HEK293T (cell line): ENCODE measurements at regions not wholly inside any gene's neighbourhood (a gene's known extent, or its start where the extent isn't known, plus 50 kb on each side); places are given as distances from the start of the nearest gene placed in this dataset.
A peak's percentile ranks its signal among the peaks of the same experiment; 100 is the strongest.
"Not testable (repeated sequence)": the region's sequence is repeated elsewhere in the genome, so short reads cannot be mapped to it uniquely, and the experiment has no call there.

Experiments
- CTCF ChIA-PET: fragments of 350-600 bp; formaldehyde crosslinking; extraction: SDS; loops from one replicate; lab custom pipeline; 2021; ENCODE audit warnings: antibody characterized with exemption, inconsistent platforms; lab: Yijun Ruan, JAX
- POLR2A ChIA-PET: fragments of 350-600 bp; formaldehyde crosslinking; extraction: SDS; loops from one replicate; lab custom pipeline; 2020; ENCODE audit warnings: antibody characterized with exemption, inconsistent platforms; lab: Yijun Ruan, JAX
- DNase-seq: peaks from one replicate; pipeline ENCODE4 v3.0.0; 2012; ENCODE audit warnings: mixed read lengths; ENCODE audit errors: extremely low spot score
- ARNT ChIP-seq: fragments of 450-650 bp; IDR thresholded peaks from 2 replicates; pipeline ENCODE4 v1.6.1; 2017; ENCODE audit warnings: mild to moderate bottlenecking
- BHLHE40 ChIP-seq: fragments of 450-650 bp; IDR thresholded peaks from 2 replicates; pipeline ENCODE4 v1.6.1; 2016; ENCODE audit warnings: mild to moderate bottlenecking, moderate library complexity, borderline replicate concordance
- CTBP1 ChIP-seq: fragments of 450-650 bp; IDR thresholded peaks from 2 replicates; pipeline ENCODE4 v1.6.1; 2016; ENCODE audit warnings: borderline replicate concordance
- ELF4 ChIP-seq: fragments of 450-650 bp; IDR thresholded peaks from 2 replicates; pipeline ENCODE4 v1.6.1; 2017; ENCODE audit warnings: antibody characterized with exemption
- FOXA1 ChIP-seq: fragments of 450-650 bp; IDR thresholded peaks from 2 replicates; pipeline ENCODE4 v1.6.1; 2016; ENCODE audit warnings: mild to moderate bottlenecking
- FOXK2 ChIP-seq: fragments of 450-650 bp; IDR thresholded peaks from 2 replicates; pipeline ENCODE4 v1.6.1; 2016; ENCODE audit warnings: mild to moderate bottlenecking
- FOXM1 ChIP-seq: fragments of 450-650 bp; IDR thresholded peaks from 2 replicates; pipeline ENCODE4 v1.6.1; 2017; ENCODE audit warnings: mild to moderate bottlenecking, borderline replicate concordance
- HDGF ChIP-seq: fragments of 450-650 bp; IDR thresholded peaks from 2 replicates; pipeline ENCODE4 v1.6.1; 2017; ENCODE audit warnings: antibody characterized with exemption, borderline replicate concordance
- L3MBTL2 ChIP-seq: fragments of 450-650 bp; conservative IDR thresholded peaks from 2 replicates; pipeline ENCODE4 v1.6.1; 2016; ENCODE audit warnings: mild to moderate bottlenecking
- LEF1 ChIP-seq: fragments of 450-650 bp; IDR thresholded peaks from 2 replicates; pipeline ENCODE4 v1.6.1; 2017; ENCODE audit warnings: mild to moderate bottlenecking, borderline replicate concordance
- NFRKB ChIP-seq: fragments of 450-650 bp; IDR thresholded peaks from 2 replicates; pipeline ENCODE4 v1.6.1; 2016; ENCODE audit warnings: mild to moderate bottlenecking, moderate library complexity
- SP1 ChIP-seq: fragments of 450-650 bp; IDR thresholded peaks from 2 replicates; pipeline ENCODE4 v1.6.1; 2017
- SUZ12 ChIP-seq: fragments of 450-650 bp; IDR thresholded peaks from 2 replicates; pipeline ENCODE4 v1.6.1; 2016; ENCODE audit warnings: mild to moderate bottlenecking
- TARDBP ChIP-seq: fragments of 450-650 bp; IDR thresholded peaks from 2 replicates; pipeline ENCODE4 v1.6.1; 2016
- ZNF384 ChIP-seq: fragments of 450-650 bp; IDR thresholded peaks from 2 replicates; pipeline ENCODE4 v1.6.1; 2016
- TF ChIP-seq, protein P1 (sequence below): fragments of 450-650 bp; IDR thresholded peaks from 2 replicates; pipeline ENCODE4 v1.6.1; 2016

DNA sequence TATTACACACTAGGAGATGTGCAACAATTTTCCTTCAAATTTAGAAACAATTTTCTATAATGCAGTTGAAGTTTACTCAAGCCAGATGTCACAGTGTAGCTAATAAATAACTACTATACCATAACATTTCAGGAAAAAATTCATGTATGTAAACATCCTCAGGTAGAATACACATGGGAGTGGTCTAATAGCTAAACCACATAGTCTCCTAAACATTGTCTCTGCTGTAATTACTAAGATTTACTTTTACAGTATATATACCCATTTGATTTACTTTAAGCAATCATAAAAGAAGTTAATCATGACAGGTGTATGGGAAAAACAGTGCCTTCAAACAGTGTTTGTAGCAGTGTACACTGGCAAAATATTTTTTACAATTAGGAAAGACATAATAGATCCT, 110.1 kb upstream of the GRM7 start:
- DNase-seq = no peak
- TF ChIP-seq ZNF384 (no peak), NFRKB (no peak), HDGF (no peak), FOXA1 (no peak), CTBP1 (no peak), ARNT (no peak), L3MBTL2 (no peak), SUZ12 (no peak)
- ChIA-PET CTCF (no interaction called here), POLR2A (no interaction called here)

DNA sequence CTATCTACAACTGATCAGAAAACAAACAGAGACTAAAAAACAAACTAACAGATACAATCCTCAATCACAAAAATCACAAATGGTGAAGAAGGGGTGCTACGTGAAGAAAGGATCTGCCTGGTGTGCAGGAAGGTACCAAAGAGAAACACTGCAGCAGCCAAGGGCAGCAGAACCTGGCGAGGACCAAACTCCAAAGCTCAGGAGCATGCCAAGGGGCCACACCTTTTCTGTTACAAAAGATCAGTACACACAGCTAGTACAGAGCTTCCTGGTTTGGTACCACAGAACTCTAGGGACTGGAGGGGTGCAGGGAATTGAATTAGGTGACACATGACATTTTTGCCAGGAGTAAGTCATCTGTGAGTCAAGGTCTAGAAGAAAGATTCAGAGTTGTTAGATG, 107.4 kb upstream of the GRM7 start:
- ChIA-PET CTCF (no interaction called here), POLR2A (no interaction called here)
- DNase-seq = no peak
- no peak for TF ChIP-seq HDGF
- TF ChIP-seq TARDBP = no peak
- TF ChIP-seq, protein P1, sequence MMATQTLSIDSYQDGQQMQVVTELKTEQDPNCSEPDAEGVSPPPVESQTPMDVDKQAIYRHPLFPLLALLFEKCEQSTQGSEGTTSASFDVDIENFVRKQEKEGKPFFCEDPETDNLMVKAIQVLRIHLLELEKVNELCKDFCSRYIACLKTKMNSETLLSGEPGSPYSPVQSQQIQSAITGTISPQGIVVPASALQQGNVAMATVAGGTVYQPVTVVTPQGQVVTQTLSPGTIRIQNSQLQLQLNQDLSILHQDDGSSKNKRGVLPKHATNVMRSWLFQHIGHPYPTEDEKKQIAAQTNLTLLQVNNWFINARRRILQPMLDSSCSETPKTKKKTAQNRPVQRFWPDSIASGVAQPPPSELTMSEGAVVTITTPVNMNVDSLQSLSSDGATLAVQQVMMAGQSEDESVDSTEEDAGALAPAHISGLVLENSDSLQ = no peak
- no peak for TF ChIP-seq SUZ12
- TF ChIP-seq LEF1 = no peak
- no peak for TF ChIP-seq FOXM1
- TF ChIP-seq SP1 = no peak
- TF ChIP-seq BHLHE40 = no peak
- TF ChIP-seq NFRKB = no peak
- no peak for TF ChIP-seq ARNT
- TF ChIP-seq ELF4 = no peak
- no peak for TF ChIP-seq FOXK2
- no peak for TF ChIP-seq ZNF384
- TF ChIP-seq CTBP1 = no peak
- TF ChIP-seq FOXA1 = no peak
- TF ChIP-seq L3MBTL2 = no peak

DNA sequence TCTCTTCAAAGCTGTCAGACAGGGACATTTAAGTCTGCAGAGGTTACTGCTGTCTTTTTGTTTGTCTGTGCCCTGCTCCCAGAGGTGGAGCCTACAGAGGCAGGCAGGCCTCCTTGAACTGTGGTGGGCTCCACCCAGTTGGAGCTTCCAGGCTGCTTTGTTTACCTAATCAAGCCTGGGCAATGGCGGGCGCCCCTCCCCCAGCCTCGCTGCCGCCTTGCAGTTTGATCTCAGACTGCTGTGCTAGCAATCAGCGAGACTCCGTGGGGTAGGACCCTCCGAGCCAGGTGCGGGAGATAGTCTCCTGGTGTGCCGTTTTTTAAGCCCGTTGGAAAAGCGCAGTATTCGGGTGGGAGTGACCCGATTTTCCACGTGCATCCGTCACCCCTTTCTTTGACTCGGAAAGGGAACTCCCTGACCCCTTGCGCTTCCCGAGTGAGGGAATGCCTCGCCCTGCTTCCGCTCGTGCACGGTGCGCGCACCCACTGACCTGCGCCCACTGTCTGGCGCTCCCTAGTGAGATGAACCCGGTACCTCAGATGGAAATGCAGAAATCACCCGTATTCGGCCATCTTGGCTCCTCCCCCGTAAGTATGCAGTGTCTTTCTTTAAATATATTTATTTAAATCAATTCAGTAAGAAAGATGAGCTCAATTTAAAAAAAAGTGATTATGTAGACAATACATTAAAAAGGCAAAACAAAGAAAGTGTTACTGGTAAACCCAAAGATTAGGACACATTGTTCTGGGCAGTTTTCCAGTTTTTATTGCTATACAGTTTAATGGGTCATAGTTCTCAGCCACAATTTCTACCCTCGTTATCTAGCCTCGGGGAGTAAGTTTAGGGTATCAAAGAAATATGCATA, 91.2 kb upstream of the GRM7 start:
- DNase-seq, POLR2A ChIA-PET, CTCF ChIA-PET: not testable (repeated sequence)
- peak; percentile 41; the same call in 1 of the 2 replicates for TF ChIP-seq L3MBTL2

DNA sequence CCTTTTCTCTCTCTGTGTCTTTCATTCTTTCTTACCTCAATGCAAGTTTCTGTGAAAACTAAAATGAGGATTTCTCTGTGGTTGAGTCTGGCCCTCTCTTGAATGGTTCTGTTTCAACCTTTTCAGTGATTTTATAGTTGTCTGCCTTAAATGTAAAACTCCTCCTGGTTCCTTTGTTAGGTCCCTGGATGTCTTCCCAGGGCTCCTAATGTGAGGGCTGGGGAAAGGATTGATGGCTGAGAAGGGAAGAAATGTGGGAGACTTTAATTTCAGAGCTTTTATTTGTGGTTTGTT, 90.6 kb upstream of the GRM7 start:
- POLR2A ChIA-PET = no interaction called here
- TF ChIP-seq TARDBP (no peak), ZNF384 (no peak), L3MBTL2 (no peak), LEF1 (no peak)
- CTCF ChIA-PET = no interaction called here

DNA sequence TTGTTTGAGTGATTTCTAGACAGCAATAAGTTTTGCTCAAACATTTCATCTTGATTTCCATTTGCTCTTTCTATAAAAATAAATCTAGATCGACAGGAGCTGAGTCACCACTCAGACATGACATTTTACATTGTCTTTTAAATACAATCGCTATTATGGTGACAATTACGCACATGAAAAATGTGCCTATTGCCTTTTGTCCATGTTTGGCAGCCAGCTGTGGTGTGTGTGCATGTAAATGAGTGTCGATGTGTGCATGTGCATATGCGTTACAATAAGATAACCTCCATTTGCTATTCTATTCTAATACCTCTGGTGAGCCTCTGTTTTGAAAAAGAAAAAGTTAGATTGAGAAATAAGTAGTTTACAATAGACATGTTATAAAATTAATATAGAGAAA, 89.7 kb upstream of the GRM7 start:
- DNase-seq = no peak
- ChIA-PET CTCF (no interaction called here), POLR2A (no interaction called here)
- TF ChIP-seq SP1 (no peak), TARDBP (no peak), L3MBTL2 (no peak), BHLHE40 (no peak), LEF1 (no peak), ARNT (no peak)

More for the DNA sequence above, 90.6 kb upstream of the GRM7 start:
- no peak for DNase-seq

DNA sequence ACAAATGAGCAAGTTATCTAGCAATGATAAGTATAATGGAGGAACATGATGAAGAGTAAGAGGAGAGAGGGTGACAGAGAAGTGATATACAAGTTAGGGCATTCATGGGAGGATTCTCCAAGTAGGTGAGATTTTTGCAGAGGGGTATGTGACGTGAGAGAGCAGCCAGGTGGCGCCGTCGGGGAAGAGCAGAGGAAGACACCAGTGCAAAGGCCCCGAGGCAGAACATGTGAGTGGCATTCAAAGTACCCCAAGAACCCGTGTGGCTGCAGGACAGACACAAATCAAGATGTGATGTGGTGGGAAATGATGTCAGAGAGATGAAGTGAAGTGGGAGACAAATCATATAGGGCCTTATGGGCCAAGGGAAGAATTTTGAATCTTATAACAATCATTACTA, 81.8 kb upstream of the GRM7 start:
- ChIA-PET CTCF (no interaction called here), POLR2A (no interaction called here)
- DNase-seq = peak; percentile 4
- TF ChIP-seq FOXA1 = no peak
- TF ChIP-seq FOXM1 = no peak
- no peak for TF ChIP-seq LEF1
- TF ChIP-seq L3MBTL2 = no peak
- no peak for TF ChIP-seq ARNT
- no peak for TF ChIP-seq BHLHE40
- TF ChIP-seq SP1 = no peak
- TF ChIP-seq FOXK2 = no peak
- no peak for TF ChIP-seq ZNF384
- no peak for TF ChIP-seq HDGF

DNA sequence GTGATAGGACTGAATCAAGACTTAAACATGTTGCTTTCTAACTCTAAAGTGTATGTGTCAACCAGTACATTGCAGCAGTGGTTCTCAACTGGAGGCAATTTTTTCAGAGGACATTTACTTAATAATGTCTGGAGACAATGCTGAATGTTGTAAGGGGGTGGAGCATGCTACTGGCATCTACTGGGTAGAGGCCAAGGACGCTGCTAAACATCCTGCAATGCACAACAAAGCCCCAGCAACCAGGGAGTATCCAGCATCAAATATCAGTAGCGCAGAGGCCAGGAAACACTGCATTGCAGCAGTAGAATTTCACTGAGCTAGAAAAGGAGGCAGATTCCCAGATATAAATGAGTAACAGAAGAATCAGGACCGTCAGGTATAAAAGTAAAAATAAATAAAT, 79.8 kb upstream of the GRM7 start:
- POLR2A ChIA-PET = no interaction called here
- CTCF ChIA-PET = no interaction called here
- TF ChIP-seq LEF1 = no peak
- no peak for TF ChIP-seq HDGF
- no peak for TF ChIP-seq FOXM1
- TF ChIP-seq TARDBP = no peak
- no peak for TF ChIP-seq SUZ12
- no peak for TF ChIP-seq SP1
- no peak for TF ChIP-seq ELF4
- no peak for TF ChIP-seq ZNF384
- DNase-seq = no peak

DNA sequence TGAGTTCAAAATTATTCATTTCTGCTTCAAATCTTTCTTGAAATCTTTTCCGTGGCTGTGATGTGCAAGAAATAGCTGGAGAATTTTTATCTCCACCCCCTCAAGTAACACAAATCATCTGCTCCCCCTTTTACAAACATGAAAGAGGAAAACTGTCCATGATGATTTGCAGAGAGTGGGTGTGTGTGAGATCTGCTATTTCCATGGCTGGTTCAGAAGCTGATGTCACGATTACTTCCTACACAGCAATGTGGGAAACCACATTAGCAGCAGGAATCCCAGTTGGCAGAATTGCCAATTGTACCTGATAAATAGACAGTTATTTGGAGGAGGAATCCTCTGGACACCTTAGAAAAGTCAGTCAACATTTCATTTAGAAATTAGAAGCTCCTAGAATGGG, 75.2 kb upstream of the GRM7 start:
- DNase-seq = no peak
- ChIA-PET CTCF (no interaction called here), POLR2A (no interaction called here)
- TF ChIP-seq SP1 (no peak), FOXK2 (no peak), CTBP1 (no peak), ZNF384 (no peak), FOXM1 (no peak), ARNT (no peak), ELF4 (no peak), HDGF (no peak)
- TF ChIP-seq, protein P1 = no peak
